ENCODE measurements at regions not wholly inside any gene's neighbourhood (a gene's known extent, or its start where the extent isn't known, plus 50 kb on each side); places are given as distances from the start of the nearest gene placed in this dataset.
"Not testable (repeated sequence)": the region's sequence is repeated elsewhere in the genome, so short reads cannot be mapped to it uniquely, and the experiment has no call there.

DNA sequence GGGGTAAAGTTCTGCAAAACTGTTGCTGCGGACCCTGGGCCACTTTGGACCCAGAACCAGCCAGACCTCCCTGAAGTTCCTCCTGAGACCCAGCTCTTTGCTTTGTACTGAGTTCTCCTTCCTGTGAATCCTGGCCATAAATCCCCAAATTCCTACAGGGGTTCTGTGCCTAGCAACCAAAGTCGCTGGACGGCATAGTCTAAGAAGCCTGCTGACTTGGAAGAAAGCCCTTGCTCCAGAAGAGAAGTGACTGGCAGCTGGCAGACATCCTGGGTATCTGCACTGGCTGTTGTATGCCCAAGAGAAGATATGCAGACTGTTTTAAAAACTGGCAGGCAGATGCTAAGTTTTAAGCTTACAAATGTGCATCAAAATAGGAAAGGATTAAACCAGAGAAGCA is 99.9 kb upstream of the SLC24A4 start:
- ChIA-PET CTCF (no interaction called here), POLR2A (no interaction called here)
- DNase-seq (ENCODE audit: low read depth, low spot score), result no peak

DNA sequence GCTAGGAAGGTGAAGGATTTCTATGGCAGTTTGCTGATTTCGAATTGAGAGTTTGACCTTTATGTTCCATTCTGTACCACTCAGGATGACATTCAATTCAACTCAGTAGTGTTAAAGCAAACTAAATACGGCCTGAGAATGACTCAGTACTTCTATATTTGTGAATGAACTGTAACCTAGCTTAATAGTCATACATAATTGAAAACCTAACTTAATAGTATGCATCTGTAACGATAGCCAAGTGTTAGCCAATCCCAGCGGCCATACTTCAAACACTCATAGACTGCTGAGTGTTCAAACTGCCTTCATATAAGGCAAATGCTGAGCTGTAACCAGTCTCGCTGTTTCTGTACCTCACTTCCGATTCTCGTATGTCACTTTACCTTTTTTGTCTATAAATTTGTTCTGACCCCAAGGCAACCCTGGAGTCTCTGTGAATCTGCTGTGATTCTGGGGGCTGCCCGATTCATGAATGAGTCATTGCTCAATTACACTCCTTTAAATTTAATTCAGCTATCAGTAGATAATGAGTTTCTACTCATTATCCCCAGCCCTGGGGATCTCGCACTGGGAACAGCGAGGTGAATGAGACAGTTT is 98.5 kb upstream of the SLC24A4 start:
- no peak for DNase-seq (ENCODE audit: low read depth, low spot score)
- POLR2A ChIA-PET, result no interaction called here
- CTCF ChIA-PET, result interaction anchor here (0.8 kb wide), 1 partner anchor 462 kb away, joined by 3 read pairs; no protein-coding TSS in a partner anchor
- H3K4me3 ChIP-seq (ENCODE audit: low read depth, low read length), result no peak overlapping the region
- TF ChIP-seq, protein P1, sequence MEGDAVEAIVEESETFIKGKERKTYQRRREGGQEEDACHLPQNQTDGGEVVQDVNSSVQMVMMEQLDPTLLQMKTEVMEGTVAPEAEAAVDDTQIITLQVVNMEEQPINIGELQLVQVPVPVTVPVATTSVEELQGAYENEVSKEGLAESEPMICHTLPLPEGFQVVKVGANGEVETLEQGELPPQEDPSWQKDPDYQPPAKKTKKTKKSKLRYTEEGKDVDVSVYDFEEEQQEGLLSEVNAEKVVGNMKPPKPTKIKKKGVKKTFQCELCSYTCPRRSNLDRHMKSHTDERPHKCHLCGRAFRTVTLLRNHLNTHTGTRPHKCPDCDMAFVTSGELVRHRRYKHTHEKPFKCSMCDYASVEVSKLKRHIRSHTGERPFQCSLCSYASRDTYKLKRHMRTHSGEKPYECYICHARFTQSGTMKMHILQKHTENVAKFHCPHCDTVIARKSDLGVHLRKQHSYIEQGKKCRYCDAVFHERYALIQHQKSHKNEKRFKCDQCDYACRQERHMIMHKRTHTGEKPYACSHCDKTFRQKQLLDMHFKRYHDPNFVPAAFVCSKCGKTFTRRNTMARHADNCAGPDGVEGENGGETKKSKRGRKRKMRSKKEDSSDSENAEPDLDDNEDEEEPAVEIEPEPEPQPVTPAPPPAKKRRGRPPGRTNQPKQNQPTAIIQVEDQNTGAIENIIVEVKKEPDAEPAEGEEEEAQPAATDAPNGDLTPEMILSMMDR (IDR thresholded peaks at IDR 0.05; ENCODE audit: insufficient read depth, low read length, missing control alignments), result no peak

More for the DNA sequence above, 99.9 kb upstream of the SLC24A4 start:
- no peak overlapping the region for H3K4me3 ChIP-seq (ENCODE audit: low read depth, low read length)
- TF ChIP-seq, protein P1 (IDR thresholded peaks at IDR 0.05; ENCODE audit: insufficient read depth, low read length, missing control alignments), result no peak

DNA sequence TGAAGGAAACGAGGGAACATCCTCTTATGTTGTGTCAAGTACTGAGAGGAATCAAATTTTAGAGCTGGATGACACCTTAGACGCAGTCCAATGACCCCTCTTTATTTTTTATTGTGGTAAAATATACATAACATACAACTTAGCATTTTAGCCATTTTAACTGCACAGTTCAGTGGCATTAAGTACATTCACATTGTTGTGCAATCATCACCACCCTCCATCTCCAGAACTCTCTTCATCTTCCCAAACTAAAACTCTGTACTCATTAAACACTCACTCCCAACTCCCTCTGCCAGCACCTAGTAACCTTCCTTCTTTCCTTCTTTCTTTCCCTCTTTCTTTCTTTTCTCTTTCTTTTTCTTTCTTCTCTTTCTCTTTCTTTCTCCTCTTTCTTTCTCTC is 97.2 kb upstream of the SLC24A4 start:
- ChIA-PET CTCF (no interaction called here), POLR2A (no interaction called here)
- no peak for DNase-seq (ENCODE audit: low read depth, low spot score)
- H3K4me3 ChIP-seq (ENCODE audit: low read depth, low read length), result no peak overlapping the region
- TF ChIP-seq, protein P1 (IDR thresholded peaks at IDR 0.05; ENCODE audit: insufficient read depth, low read length, missing control alignments), result no peak

DNA sequence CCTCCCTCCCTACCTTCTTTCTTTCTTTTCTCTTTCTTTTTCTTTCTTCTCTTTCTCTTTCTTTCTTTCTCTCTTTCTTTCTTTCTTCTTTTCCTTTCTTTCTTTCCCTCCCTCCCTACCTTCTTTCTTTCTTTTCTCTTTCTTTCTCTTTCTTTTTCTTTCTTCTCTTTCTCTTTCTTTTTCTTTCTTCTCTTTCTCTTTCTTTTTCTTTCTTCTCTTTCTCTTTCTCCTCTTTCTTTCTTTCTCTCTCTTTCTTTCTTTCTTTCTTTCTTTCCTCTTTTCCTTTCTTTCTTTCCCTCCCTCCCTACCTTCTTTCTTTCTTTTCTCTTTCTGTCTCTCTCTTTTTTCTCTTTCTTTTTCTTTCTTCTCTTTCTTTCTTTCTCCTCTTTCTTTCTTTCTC is 96.8 kb upstream of the SLC24A4 start:
- DNase-seq (ENCODE audit: low read depth, low spot score); CTCF ChIA-PET; H3K4me3 ChIP-seq (ENCODE audit: low read depth, low read length); POLR2A ChIA-PET: not testable (repeated sequence)

DNA sequence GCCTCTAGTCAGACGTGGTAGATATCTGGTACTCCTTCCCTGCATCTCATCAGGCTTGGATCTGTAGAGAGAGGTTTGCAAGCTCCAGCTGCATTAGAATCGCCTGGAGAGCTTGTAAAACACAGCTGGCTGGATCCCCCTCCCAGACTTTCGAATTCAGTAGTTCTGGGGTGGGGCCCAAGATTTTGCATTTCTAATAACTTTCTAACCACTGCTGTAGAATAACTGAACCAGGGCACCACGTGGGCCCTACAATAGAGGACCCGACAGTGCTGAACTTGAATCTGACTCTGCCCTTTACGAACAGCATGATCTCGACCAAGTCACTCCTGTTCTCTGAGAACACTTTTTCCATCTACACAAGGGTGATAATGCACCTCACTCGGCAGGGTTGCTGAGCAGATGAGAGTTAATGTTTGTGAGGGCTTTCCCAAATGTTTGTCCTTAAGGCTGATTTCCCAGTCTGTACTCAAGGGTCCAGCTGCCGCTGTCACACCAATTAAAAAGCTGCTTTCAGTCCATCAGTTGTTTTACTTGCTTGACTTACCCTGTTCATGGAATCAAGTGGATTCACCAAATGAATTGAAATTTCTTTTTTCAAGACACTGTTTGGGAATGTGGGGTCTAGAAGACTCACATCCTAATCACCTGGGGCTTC is 86.6 kb upstream of the SLC24A4 start:
- ChIA-PET CTCF (no interaction called here), POLR2A (no interaction called here)
- no peak overlapping the region for H3K4me3 ChIP-seq (ENCODE audit: low read depth, low read length)
- TF ChIP-seq, protein P1 (IDR thresholded peaks at IDR 0.05; ENCODE audit: insufficient read depth, low read length, missing control alignments), result no peak
- no peak for DNase-seq (ENCODE audit: low read depth, low spot score)

DNA sequence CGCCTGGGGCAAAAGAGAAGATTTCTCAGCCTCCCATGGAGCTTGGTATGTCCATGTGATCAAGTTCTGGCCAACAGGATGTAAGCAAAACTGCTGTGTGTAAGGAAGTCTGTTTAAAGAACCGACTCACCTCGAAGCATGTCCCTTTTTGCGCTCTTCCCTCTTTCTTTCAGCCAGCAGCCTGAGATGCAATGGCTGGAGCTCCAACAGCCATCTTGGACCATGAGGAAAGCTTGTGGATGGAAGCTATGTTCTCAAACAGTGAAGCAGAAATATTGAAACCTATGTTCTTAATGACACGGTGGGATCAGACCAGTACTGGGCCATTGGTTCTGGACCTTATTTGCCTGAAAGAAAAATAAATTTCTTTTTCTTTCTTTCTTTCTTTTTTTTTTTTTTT is 82.3 kb upstream of the SLC24A4 start:
- ChIA-PET POLR2A (no interaction called here), CTCF (interaction anchor here (0.7 kb wide), 1 partner anchor 9 kb away, joined by 3 read pairs; no protein-coding TSS in a partner anchor)
- TF ChIP-seq, protein P1 (IDR thresholded peaks at IDR 0.05; ENCODE audit: insufficient read depth, low read length, missing control alignments), result no peak
- no peak for DNase-seq (ENCODE audit: low read depth, low spot score)
- no peak overlapping the region for H3K4me3 ChIP-seq (ENCODE audit: low read depth, low read length)

All from AG04449 (cell line).